GM19467 (cell line): ENCODE measurements at regions not wholly inside any gene's neighbourhood (a gene's known extent, or its start where the extent isn't known, plus 50 kb on each side); places are given as distances from the start of the nearest gene placed in this dataset.
"Not testable (repeated sequence)": the region's sequence is repeated elsewhere in the genome, so short reads cannot be mapped to it uniquely, and the experiment has no call there.

ENCODE experiments used
- ATAC-seq: cut with Tn5 transposase; IDR thresholded peaks from one replicate; pipeline ENCODE4 v1.9.1; 2021; ENCODE audit warnings: mild to moderate bottlenecking, moderate library complexity; ENCODE audit not compliant: unreplicated experiment

DNA sequence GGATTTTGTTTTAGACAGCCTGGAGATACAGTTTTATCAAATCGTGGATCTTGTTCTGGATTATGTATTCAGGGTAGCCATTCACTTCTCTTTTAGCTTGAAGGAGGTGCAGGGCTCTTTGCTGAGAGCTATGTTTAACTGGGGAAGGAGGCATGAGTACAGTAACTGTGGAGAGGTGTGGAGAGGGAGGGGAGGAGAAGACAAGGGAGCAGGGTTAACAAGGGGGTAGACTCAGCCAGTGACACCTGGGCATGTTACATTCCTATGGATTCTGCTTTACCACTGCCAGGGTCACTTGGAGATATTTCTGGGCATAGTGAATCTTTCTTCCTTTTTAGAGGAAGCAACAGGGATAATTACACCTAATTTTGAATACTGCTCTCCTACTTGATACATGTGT is 536.0 kb downstream of the TMEM135 start:
- no peak for ATAC-seq

GRCh38 chr11:87572881-87573280 is 535.1 kb downstream of the TMEM135 start:
- ATAC-seq, result no peak

DNA sequence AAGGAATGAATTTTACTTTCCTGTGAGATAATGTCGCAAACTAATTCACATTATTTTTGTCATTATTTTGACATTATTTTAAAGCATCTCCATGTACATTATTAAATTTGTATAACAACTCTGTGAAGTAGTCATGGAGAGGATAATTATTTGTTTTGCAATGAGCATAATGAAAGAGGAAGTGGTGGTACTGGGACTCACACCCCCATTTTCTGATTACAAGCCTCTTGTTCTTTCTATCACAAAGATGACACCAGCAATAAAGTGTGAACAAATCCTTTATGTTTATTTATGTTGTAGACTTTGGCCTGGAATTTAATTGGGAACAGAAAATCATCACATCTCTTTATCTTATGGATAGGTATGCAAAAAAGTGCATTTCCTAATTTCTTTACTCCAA is 522.6 kb downstream of the TMEM135 start:
- ATAC-seq, result no peak

- ATAC-seq, result not testable (repeated sequence)
Measured at GRCh38 chr11:87559852-87560251, 522.1 kb downstream of the TMEM135 start.

DNA sequence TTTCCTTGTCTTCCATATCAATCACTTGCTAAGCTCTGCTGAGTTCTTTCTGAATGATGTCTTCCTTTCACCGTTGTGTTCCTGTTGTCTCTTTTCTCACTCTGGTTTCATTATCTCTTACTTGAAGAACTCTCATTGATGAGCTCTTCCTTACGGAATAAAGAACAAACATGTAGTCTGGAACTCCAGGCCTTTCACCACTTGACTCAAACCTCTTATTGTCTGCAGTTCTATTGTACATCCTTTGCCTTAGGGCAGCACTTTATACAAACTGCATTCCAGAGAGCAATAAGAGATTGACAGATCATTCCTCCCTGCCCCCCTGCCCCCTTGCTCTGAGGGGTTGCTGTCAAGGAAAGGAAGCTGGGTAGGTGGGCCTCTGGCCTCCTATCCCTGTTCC is 517.4 kb downstream of the TMEM135 start:
- ATAC-seq, result no peak

- no peak for ATAC-seq
Measured at GRCh38 chr11:87548797-87549196, 511.1 kb downstream of the TMEM135 start.

DNA sequence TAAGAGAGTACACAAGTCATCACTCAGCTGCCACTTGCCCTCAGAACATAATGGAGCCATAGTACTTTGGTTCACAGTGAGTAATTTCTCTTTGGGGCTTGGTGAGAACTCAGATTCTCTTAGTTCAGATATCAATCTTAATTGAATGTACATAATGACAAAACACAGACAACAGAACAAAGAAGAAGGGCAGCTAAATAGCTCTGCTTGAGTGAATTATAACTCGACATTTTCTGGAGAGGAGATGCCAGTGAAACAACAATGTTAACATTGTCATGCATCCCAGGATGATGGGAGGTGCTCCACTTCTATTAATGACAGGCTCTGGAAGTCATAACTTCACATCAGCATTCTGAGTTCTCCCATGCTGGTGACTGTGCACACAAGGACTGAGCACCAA is 508.1 kb downstream of the TMEM135 start:
- no peak for ATAC-seq

- ATAC-seq, result no peak
Measured at GRCh38 chr11:87539596-87539995, 501.9 kb downstream of the TMEM135 start.

GRCh38 chr11:87536565-87536964 is 498.8 kb downstream of the TMEM135 start:
- ATAC-seq, result no peak

GRCh38 chr11:87536016-87536415 is 498.3 kb downstream of the TMEM135 start:
- no peak for ATAC-seq

- ATAC-seq, result no peak
Measured at GRCh38 chr11:87535513-87535912, 497.8 kb downstream of the TMEM135 start.

DNA sequence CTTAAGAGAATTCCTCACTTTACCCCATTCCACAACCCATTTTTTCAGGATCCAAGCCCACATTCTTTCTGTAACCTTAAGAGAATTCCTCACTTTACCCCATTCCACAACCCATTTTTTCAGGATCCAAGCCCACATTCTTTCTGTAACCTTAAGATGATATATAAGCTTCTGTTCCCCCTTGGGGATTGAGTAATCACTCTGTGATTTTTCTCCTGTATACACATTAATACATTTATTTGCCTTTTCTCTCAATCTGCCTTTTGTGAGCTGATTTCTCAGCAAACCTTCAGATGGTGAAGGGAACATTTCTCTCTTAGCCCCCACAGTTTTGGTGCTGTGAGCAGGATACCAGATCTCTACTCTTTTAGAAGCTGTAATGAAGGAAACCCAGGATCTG is 494.1 kb downstream of the TMEM135 start:
- ATAC-seq, result not testable (repeated sequence)

- ATAC-seq, result no peak
Measured at GRCh38 chr11:87529486-87529885, 491.8 kb downstream of the TMEM135 start.

- ATAC-seq, result no peak
Measured at GRCh38 chr11:87528752-87529151, 491.0 kb downstream of the TMEM135 start.

GRCh38 chr11:87523276-87523675 is 485.5 kb downstream of the TMEM135 start:
- ATAC-seq, result no peak

DNA sequence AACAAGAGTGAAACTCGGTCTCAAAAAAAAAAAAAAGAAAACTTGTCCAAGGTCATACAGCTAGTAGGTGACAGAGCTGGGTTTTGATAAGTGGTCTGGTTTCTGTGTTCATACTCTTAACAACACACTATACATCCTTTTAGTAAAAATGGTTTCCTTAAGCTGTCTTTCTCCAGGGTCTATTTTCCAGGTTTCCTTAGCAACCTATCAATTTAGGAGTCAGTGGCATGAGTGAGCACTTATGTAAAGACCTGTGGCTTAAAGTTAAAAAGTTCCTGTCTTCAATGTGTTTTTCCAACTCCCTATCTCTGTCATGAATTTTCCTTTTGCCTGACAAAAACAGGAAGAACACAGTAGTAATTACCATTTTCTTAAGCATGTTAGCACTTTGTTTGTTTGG is 480.5 kb downstream of the TMEM135 start:
- no peak for ATAC-seq

DNA sequence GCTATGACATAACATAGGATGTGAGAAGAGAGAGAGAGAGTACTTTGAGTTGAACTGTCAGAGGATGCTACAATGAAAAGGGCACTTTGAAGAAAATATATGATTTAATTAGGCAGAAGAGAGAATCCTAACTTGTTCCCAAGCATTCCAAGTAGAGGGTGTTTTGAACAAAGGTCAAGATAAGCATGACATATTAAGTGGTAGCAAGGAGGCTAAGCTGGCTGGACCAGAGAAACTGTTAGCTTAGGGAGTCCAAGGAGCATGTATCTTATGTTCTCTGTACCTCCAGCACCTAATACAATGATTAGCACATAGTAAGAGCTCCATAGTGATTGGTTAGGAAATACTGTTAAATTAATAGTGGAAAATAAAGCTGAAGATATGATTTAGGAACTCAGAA is 479.6 kb downstream of the TMEM135 start:
- ATAC-seq, result no peak

DNA sequence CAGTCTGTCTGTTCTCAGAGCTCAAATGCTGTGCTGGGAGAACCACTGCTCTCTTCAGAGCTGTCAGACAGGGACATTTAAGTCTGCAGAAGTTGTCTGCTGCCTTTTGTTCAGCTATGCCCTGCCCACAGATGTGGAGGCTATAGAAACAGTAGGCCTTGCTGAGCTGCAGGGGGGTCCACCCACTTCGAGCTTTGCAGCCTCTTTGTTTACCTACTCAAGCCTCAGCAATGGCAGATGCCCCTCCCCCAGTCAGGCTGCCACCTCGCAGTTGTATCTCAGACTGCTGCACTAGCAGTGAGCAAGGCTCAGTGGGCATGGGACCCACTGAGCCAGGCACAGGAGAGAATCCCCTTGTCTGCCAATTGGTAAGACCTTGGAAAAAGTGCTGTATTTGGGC is 470.0 kb downstream of the TMEM135 start:
- ATAC-seq, result not testable (repeated sequence)

DNA sequence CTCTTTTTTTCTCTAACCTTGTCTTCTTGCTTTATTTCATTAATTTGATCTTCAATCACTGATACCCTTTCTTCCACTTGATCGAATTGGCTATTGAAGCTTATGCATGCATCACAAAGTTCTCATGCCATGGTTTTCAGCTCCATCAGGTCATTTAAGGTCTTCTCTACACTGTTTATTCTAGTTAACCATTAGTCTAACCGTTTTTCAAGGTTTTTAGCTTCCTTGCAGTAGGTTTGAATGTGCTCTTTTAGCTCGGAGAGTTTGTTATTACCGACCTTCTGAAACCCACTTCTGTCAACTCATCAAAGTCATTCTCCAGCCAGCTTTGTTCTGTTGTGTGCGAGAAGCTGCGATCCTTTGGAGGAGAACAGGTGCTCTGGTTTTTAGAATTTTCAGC is 469.2 kb downstream of the TMEM135 start:
- ATAC-seq, result not testable (repeated sequence)

GRCh38 chr11:87501388-87501787 is 463.7 kb downstream of the TMEM135 start:
- ATAC-seq, result no peak

- not testable (repeated sequence) for ATAC-seq
Measured at GRCh38 chr11:87494936-87495335, 457.2 kb downstream of the TMEM135 start.

DNA sequence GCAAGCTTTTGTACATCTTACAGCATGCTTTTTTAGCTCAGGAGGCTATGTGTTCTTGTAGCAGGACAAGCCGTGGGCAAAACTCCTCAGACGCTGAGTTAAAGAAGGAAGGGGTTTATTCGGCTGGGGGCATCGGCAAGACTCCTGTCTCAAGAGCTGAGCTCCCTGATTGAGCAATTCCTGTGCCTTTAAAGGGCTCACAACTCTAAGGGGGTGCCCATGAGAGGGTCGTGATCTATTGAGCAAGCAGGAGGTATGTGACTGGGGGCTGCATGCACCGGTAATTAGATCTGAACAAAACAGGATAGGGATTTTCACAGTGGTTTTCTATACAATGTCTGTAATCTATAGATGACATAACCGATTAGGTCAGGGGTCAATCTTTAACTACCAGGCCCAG is 456.3 kb downstream of the TMEM135 start:
- ATAC-seq, result not testable (repeated sequence)

DNA sequence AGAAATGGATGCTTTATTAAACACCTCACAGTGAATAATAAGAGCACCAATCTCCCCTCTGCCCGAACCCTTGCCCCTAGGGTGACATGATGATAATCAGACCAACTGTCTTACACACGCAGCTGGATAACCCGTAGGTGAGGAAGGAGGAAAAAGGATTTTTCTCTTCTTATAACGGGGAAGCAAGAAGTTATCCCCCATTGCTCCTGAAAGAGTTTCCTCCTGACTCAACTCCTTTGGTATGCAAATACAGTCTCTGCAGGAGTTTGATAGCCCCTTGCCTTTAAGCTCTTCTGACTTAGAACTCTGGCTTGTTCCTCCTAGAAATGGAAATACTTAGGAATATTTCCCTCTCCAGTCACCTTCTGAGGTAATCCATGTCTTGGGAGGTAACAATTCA is 455.8 kb downstream of the TMEM135 start:
- no peak for ATAC-seq

GRCh38 chr11:87491381-87491780 is 453.6 kb downstream of the TMEM135 start:
- no peak for ATAC-seq
